H1 (cell line): ENCODE measurements at regions not wholly inside any gene's neighbourhood (a gene's known extent, or its start where the extent isn't known, plus 50 kb on each side); places are given as distances from the start of the nearest gene placed in this dataset.

ENCODE experiments used
- CTCF ChIA-PET: fragments of 300-600 bp; sonication (Branson Sonifier 250); formaldehyde crosslinking; loops from one replicate; lab custom pipeline; 2021; ENCODE audit not compliant: partially characterized antibody; lab: Charles Lee
- POLR2A ChIA-PET: fragments of 300-600 bp; sonication (Branson Sonifier 250); formaldehyde crosslinking; loops from one replicate; lab custom pipeline; 2021; ENCODE audit warnings: inconsistent platforms; ENCODE audit not compliant: partially characterized antibody; lab: Charles Lee
- DNase-seq, 2 experiments: peaks; one replicate each; pipeline versions ENCODE4 v3.0.0 to v3.0.0-alpha.2; 2010 to 2022; ENCODE audit warnings: low spot score in 2 of 2, low read depth in 1 of 2, mixed read lengths in 1 of 2
- FAIRE-seq: peaks from 2 replicates; lab custom pipeline; 2011; peaks lifted over from hg19 to GRCh38; lab: Jason Lieb, UNC
- H2AFZ ChIP-seq: 2 replicates; pipeline ENCODE4 v1.8.1; 2012; ENCODE audit warnings: low read length, inconsistent platforms
- H2AK5ac ChIP-seq: 2 replicates; pipeline ENCODE4 v1.6.1; 2013; ENCODE audit warnings: low read depth, low read length
- H2BK120ac ChIP-seq: replicated peaks from 2 replicates; pipeline ENCODE3; 2013; ENCODE audit warnings: low read depth, low read length, inconsistent platforms
- H2BK12ac ChIP-seq: 2 replicates; pipeline ENCODE4 v1.6.1; 2013; ENCODE audit warnings: low read depth, low read length
- H2BK15ac ChIP-seq: 2 replicates; pipeline ENCODE4 v1.6.1; 2013; ENCODE audit warnings: low read length
- H2BK20ac ChIP-seq: 2 replicates; pipeline ENCODE4 v1.6.1; 2013; ENCODE audit warnings: low read length
- H2BK5ac ChIP-seq: 2 replicates; pipeline ENCODE4 v1.6.1; 2013; ENCODE audit warnings: low read depth, low read length
- H3K14ac ChIP-seq: 2 replicates; pipeline ENCODE4 v1.6.1; 2013; ENCODE audit warnings: inconsistent platforms; ENCODE audit not compliant: insufficient read length
- H3K18ac ChIP-seq: 2 replicates; pipeline ENCODE4 v1.6.1; 2013; ENCODE audit warnings: low read length; ENCODE audit errors: extremely low read depth
- H3K23ac ChIP-seq: 2 replicates; pipeline ENCODE4 v1.6.1; 2013; ENCODE audit warnings: inconsistent platforms; ENCODE audit not compliant: insufficient read length
- H3K23me2 ChIP-seq: 2 replicates; pipeline ENCODE4 v1.6.1; 2013; ENCODE audit warnings: low read depth, low read length
- H3K27ac ChIP-seq: 2 replicates; pipeline ENCODE4 v1.6.1; 2011; ENCODE audit warnings: low read depth, low read length, inconsistent platforms
- H3K27me3 ChIP-seq, 4 experiments: replicated peaks in 1 of 4; 1 replicate in 1 of 4; 2 replicates in 3 of 4; pipeline versions ENCODE4 v1.6.1 to v1.8.1; 2011 to 2013; ENCODE audit warnings: low read length in 3 of 4, mild to moderate bottlenecking in 3 of 4, inconsistent platforms in 2 of 4, mixed read lengths in 2 of 4, moderate library complexity in 1 of 4; ENCODE audit not compliant: control insufficient read depth in 3 of 4, insufficient read depth in 3 of 4; ENCODE audit errors: extremely low read depth in 1 of 4
- H3K36me3 ChIP-seq, 4 experiments: 2 replicates each; pipeline versions ENCODE4 v1.6.1 to v1.8.1; 2011 to 2013; ENCODE audit warnings: mild to moderate bottlenecking in 4 of 4, low read length in 3 of 4, moderate library complexity in 2 of 4, control low read depth in 1 of 4, inconsistent platforms in 1 of 4; ENCODE audit not compliant: insufficient read depth in 4 of 4, control insufficient read depth in 2 of 4
- H3K4ac ChIP-seq: replicated peaks from 2 replicates; pipeline ENCODE3; 2013; ENCODE audit warnings: low read length, low read depth, mixed read lengths, inconsistent platforms; ENCODE audit not compliant: insufficient read length
- H3K4me1 ChIP-seq, 4 experiments: replicated peaks in 1 of 4; 1 replicate in 1 of 4; 2 replicates in 3 of 4; pipeline versions ENCODE4 v1.6.1 to v1.8.1; 2011 to 2013; ENCODE audit warnings: low read length in 3 of 4, inconsistent platforms in 2 of 4, mixed read lengths in 1 of 4; ENCODE audit not compliant: insufficient read depth in 4 of 4, control insufficient read depth in 3 of 4
- H3K4me2 ChIP-seq, 2 experiments: 2 replicates each; pipeline versions ENCODE4 v1.6.1 to v1.8.1; 2011 to 2013; ENCODE audit warnings: low read depth in 2 of 2, low read length in 2 of 2, control low read depth in 1 of 2, inconsistent platforms in 1 of 2, mild to moderate bottlenecking in 1 of 2; ENCODE audit not compliant: insufficient read depth in 1 of 2
- H3K4me3 ChIP-seq, 4 experiments: fragments of 200-600, 300-600 bp in 1 of 4; sonication (generic), shearing (Covaris generic), sonication (Bioruptor Twin) in 1 of 4; 2 replicates each; pipeline versions ENCODE4 v1.5.1 to v1.8.1; 2011 to 2016; ENCODE audit warnings: low read length in 4 of 4, low read depth in 3 of 4, control low read depth in 2 of 4, inconsistent platforms in 2 of 4, mild to moderate bottlenecking in 2 of 4, mixed read lengths in 1 of 4, moderate library complexity in 1 of 4; ENCODE audit not compliant: insufficient read depth in 2 of 4; ENCODE audit errors: extremely low read depth in 1 of 4
- H3K56ac ChIP-seq: replicated peaks from 2 replicates; pipeline ENCODE3; 2013; ENCODE audit warnings: low read depth, mild to moderate bottlenecking, mixed read lengths, low read length, inconsistent platforms; ENCODE audit not compliant: insufficient read length
- H3K79me1 ChIP-seq: 2 replicates; pipeline ENCODE4 v1.6.1; 2013; ENCODE audit warnings: low read depth, low read length, control low read depth
- H3K79me2 ChIP-seq, 2 experiments: 2 replicates each; pipeline versions ENCODE4 v1.6.1 to v1.8.1; 2012 to 2013; ENCODE audit warnings: low read length in 2 of 2, mild to moderate bottlenecking in 2 of 2, inconsistent platforms in 1 of 2; ENCODE audit not compliant: insufficient read depth in 2 of 2, control insufficient read depth in 1 of 2
- H3K9ac ChIP-seq, 4 experiments: replicated peaks in 1 of 4; 1 replicate in 1 of 4; 2 replicates in 3 of 4; pipeline versions ENCODE4 v1.6.1 to v1.8.1; 2011 to 2013; ENCODE audit warnings: low read depth in 3 of 4, low read length in 3 of 4, control low read depth in 2 of 4, mild to moderate bottlenecking in 2 of 4, moderate library complexity in 2 of 4, inconsistent platforms in 1 of 4; ENCODE audit errors: extremely low read depth in 1 of 4
- H3K9me3 ChIP-seq, 2 experiments: 2 replicates each; pipeline versions ENCODE4 v1.6.1 to v1.8.1; 2012 to 2013; ENCODE audit warnings: mild to moderate bottlenecking in 2 of 2, moderate library complexity in 2 of 2, control low read depth in 1 of 2, inconsistent platforms in 1 of 2, low read depth in 1 of 2, low read length in 1 of 2, mixed read lengths in 1 of 2; ENCODE audit not compliant: insufficient read depth in 2 of 2
- H4K20me1 ChIP-seq, 2 experiments: replicated peaks in 1 of 2; 2 replicates each; pipeline versions ENCODE3 to v1.8.1; 2011 to 2013; ENCODE audit warnings: inconsistent platforms in 2 of 2, low read length in 2 of 2, mild to moderate bottlenecking in 1 of 2; ENCODE audit not compliant: insufficient read depth in 2 of 2, control insufficient read depth in 1 of 2
- H4K5ac ChIP-seq: 2 replicates; pipeline ENCODE4 v1.6.1; 2013; ENCODE audit warnings: low read length, low read depth, mixed read lengths, inconsistent platforms; ENCODE audit not compliant: insufficient read length
- H4K8ac ChIP-seq: 2 replicates; pipeline ENCODE4 v1.8.0; 2013; ENCODE audit warnings: mild to moderate bottlenecking, moderate library complexity, low read length, inconsistent platforms; ENCODE audit not compliant: insufficient read depth; ENCODE audit errors: extremely low read depth
- H4K91ac ChIP-seq: replicated peaks from 2 replicates; pipeline ENCODE3; 2013; ENCODE audit warnings: low read length, mixed read lengths, inconsistent platforms; ENCODE audit not compliant: insufficient read length
- CHD1 ChIP-seq: IDR thresholded peaks from 2 replicates; pipeline ENCODE4 v1.6.1; 2012; ENCODE audit warnings: low read depth, low read length, improper control_type of control experiment
- CTBP2 ChIP-seq: IDR thresholded peaks from 2 replicates; pipeline ENCODE4 v1.7.0; 2011; ENCODE audit warnings: borderline replicate concordance, mild to moderate bottlenecking, moderate library complexity, mixed read lengths, low read length; ENCODE audit not compliant: insufficient read depth, insufficient read length
- EGR1 ChIP-seq: IDR thresholded peaks from 2 replicates; pipeline ENCODE4 v1.6.1; 2011; ENCODE audit warnings: low read depth, low read length, borderline replicate concordance
- EZH2 ChIP-seq: fragments of 200-600 bp; sonication (generic); IDR thresholded peaks from 2 replicates; pipeline ENCODE4 v1.7.1; 2012; ENCODE audit warnings: low read depth, mild to moderate bottlenecking, moderate library complexity, low read length, inconsistent platforms; ENCODE audit not compliant: severe bottlenecking
- GABPA ChIP-seq: IDR thresholded peaks from 2 replicates; pipeline ENCODE4 v1.6.1; 2011; ENCODE audit warnings: mild to moderate bottlenecking, low read length, moderate library complexity, borderline replicate concordance; ENCODE audit not compliant: insufficient read depth
- NRF1 ChIP-seq: IDR thresholded peaks from 2 replicates; pipeline ENCODE4 v1.6.1; 2011; ENCODE audit warnings: mild to moderate bottlenecking, low read depth, low read length, improper control_type of control experiment
- RNF2 ChIP-seq: fragments of 200-900, 300-1000 bp; sonication (generic); IDR thresholded peaks from 2 replicates; pipeline ENCODE4 v1.7.1; 2016; ENCODE audit warnings: borderline replicate concordance, low read depth, mild to moderate bottlenecking, antibody characterized with exemption, low read length; ENCODE audit not compliant: poor library complexity, severe bottlenecking; ENCODE audit errors: missing control alignments
- RXRA ChIP-seq: IDR thresholded peaks from 2 replicates; pipeline ENCODE4 v1.6.1; 2011; ENCODE audit warnings: low read depth, mild to moderate bottlenecking, low read length, moderate library complexity; ENCODE audit not compliant: insufficient read depth
- SUZ12 ChIP-seq: fragments of 200-600 bp; sonication (generic); IDR thresholded peaks from 2 replicates; pipeline ENCODE4 v1.6.1; 2012; ENCODE audit warnings: mild to moderate bottlenecking, inconsistent platforms, low read length, moderate library complexity, mixed read lengths
- USF2 ChIP-seq: IDR thresholded peaks from 2 replicates; pipeline ENCODE4 v1.6.1; 2011; ENCODE audit warnings: low read length, improper control_type of control experiment
- WGBS, 2 experiments: shearing (Covaris generic) in 1 of 2; methylation state at CpG; one replicate each; pipeline versions ENCODE4 v1.1.6 to v1.1.7; 2013 to 2015; ENCODE audit warnings: low lambda C conversion rate in 2 of 2, mixed read lengths in 2 of 2, inconsistent platforms in 1 of 2, low coverage in 1 of 2, missing lambda C conversion rate in 1 of 2; ENCODE audit not compliant: insufficient replicate concordance in 2 of 2, insufficient coverage in 1 of 2, insufficient read length in 1 of 2; ENCODE audit errors: extremely low coverage in 1 of 2, missing lambda C conversion rate in 1 of 2; 5-methylcytosine and 5-hydroxymethylcytosine counted together

- Histone ChIP-seq H3K27ac (no peak overlapping the region), H2BK20ac (no peak overlapping the region), H2BK5ac (no peak overlapping the region), H3K4me1 (peaks cover 0 to 7% (median 7%) of the 10 kb centered on the region in 4 experiments; a peak in 6 of 7 replicates), H2BK120ac (no peak overlapping the region), H2AK5ac (no peak overlapping the region), H4K8ac (no peak overlapping the region), H3K79me2 (no peaks in the 10 kb centered on the region), H3K23ac (no peak overlapping the region), H3K9me3 (peaks cover 8 to 12% of the 10 kb centered on the region in 2 experiments; a peak in 2 of 4 replicates), H4K91ac (no peak overlapping the region), H3K23me2 (no peaks in the 10 kb centered on the region; the same call in 1 of the 2 replicates), H3K79me1 (no peaks in the 10 kb centered on the region), H4K20me1 (peaks cover 0 to 6% of the 10 kb centered on the region in 2 experiments), H4K5ac (no peak overlapping the region), H3K36me3 (no peaks in the 10 kb centered on the region), H3K14ac (no peak overlapping the region), H3K27me3 (0 out of 7 replicates have a peak, but pooled peaks cover 0 to 3% (median 0%) of the 10 kb centered on the region in 4 experiments), H2BK12ac (no peak overlapping the region), H2AFZ (no peak overlapping the region; the same call in 1 of the 2 replicates), H2BK15ac (0 out of 2 replicates have a peak overlapping the region, but pooled peaks have one; percentile 61), H3K4me2 (no peak overlapping the region), H3K9ac (no peak overlapping the region), H3K18ac (no peak overlapping the region), H3K4ac (no peak overlapping the region), H3K4me3 (no peak overlapping the region), H3K56ac (no peak overlapping the region)
- ChIA-PET POLR2A (no interaction called here), CTCF (interaction anchor here (0.9 kb wide), 1 partner anchor 70 kb away, joined by 3 read pairs; no protein-coding TSS in a partner anchor)
- FAIRE-seq (no peak), DNase-seq (no peak)
- WGBS, 2 experiments = 91% methylated on average over 9 of the region's 15 CpGs; no CpG with 5 or more reads in 1 of the 2 experiments
- TF ChIP-seq USF2 (no peak), SUZ12 (no peak), EZH2 (no peak), GABPA (no peak), EGR1 (no peak), RNF2 (no peak), CHD1 (no peak), NRF1 (no peak), CTBP2 (no peak), RXRA (no peak)
These were observed 95.6 kb upstream of the CTDP1 start for GRCh38 chr18:79583984-79584401.
